GM20000 (cell line): ENCODE measurements at regions not wholly inside any gene's neighbourhood (a gene's known extent, or its start where the extent isn't known, plus 50 kb on each side); places are given as distances from the start of the nearest gene placed in this dataset.

Source experiments
- DNase-seq: peaks from one replicate; pipeline ENCODE4 v3.0.0; 2012; ENCODE audit warnings: low spot score
- CTCF ChIP-seq: IDR thresholded peaks from 2 replicates; pipeline ENCODE4 v1.5.1; 2012; ENCODE audit warnings: mild to moderate bottlenecking, control low read depth; ENCODE audit errors: extremely low read depth, missing control alignments

GRCh38 chr16:58842746-58843145 lies 108.6 kb upstream of the GOT2 start:
- no peak for TF ChIP-seq CTCF
- DNase-seq, result no peak

GRCh38 chr16:58842156-58842555 lies 108.0 kb upstream of the GOT2 start:
- no peak for DNase-seq
- TF ChIP-seq CTCF, result no peak

DNA sequence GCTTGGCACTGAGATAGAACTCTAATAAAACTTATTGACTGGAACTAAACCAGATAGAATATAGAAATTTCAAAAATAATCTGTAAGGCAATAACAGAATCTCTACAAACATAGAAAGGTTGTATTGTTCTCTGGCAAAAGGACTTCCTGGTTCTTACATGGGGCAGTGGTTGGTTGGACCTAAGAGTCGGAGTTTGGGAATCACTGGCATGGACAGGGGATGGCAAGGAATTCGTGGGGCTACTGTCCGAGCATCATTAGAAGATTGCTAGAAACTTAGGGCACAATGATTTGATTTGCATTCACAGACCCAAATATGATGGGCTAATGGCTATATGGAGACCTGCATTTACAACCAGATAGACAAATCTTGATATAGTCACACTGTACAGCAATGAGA lies 103.8 kb upstream of the GOT2 start:
- no peak for TF ChIP-seq CTCF
- no peak for DNase-seq

DNA sequence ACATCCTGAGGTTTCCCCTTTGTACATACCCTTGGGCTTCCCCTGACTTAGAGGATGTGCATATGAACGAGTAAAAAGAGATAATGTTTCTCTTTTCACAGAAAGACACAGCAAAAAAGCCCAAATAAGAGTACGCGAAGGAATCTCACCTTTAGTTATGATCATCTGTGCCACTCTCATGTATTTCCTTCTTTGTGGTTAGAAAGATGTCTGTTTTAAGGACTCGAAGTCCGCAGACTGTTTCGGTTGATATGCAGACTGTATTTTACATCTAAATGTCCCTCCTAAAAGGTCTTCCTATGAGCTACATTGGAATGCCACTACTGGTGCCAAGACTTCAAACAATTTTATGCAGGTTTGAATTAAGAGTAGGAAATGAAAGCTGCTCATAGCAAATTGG lies 102.3 kb upstream of the GOT2 start:
- DNase-seq, result no peak
- TF ChIP-seq CTCF, result no peak

DNA sequence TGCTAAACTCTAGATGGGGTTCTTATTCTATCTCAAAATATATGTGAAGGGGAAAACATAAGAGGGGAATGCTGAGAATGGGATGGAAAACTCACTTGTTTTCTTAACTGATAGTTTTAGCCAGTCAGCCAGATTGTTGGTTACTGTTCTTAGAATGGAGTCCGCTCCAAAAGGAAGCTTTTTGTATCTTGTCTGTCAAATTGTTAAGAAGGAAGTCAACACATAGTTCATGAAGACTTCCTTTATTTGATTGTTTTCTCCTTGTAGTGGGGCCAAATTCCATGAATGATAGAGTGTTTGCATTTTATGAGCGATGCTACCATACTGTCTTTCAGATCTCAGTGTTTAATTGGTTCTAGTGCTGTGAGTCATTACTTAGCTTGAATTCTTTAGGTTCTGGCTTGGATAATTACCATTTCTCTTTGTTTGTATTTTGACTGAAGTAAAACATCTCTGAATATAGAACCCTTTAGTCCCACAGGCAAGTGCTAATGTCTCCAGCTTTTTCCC lies 98.3 kb upstream of the GOT2 start:
- TF ChIP-seq CTCF, result no peak

GRCh38 chr16:58831386-58831785 lies 97.3 kb upstream of the GOT2 start:
- no peak for TF ChIP-seq CTCF
- DNase-seq, result no peak

More for the DNA sequence above, 98.3 kb upstream of the GOT2 start:
- no peak for DNase-seq

GRCh38 chr16:58828901-58829545 lies 94.9 kb upstream of the GOT2 start:
- no peak for DNase-seq
- TF ChIP-seq CTCF, result no peak
